OCI-LY1 (cell line): ENCODE measurements at regions not wholly inside any gene's neighbourhood (a gene's known extent, or its start where the extent isn't known, plus 50 kb on each side); places are given as distances from the start of the nearest gene placed in this dataset.

Source experiments
- H2AFZ ChIP-seq: fragments of 200-600 bp; sonication (generic), shearing (Covaris generic); 2 replicates; pipeline ENCODE4 v1.6.0; 2014; ENCODE audit warnings: antibody characterized with exemption, mild to moderate bottlenecking, low read length
- H3F3A ChIP-seq: fragments of 200-600 bp; sonication (generic), shearing (Covaris generic); 2 replicates; pipeline ENCODE4 v1.6.0; 2014; ENCODE audit warnings: mild to moderate bottlenecking, antibody characterized with exemption, low read length, moderate library complexity; ENCODE audit not compliant: insufficient read depth
- H3K27ac ChIP-seq: fragments of 200-600 bp; sonication (generic); 2 replicates; pipeline ENCODE4 v1.5.1; 2014; ENCODE audit warnings: low read length, mixed run types, mild to moderate bottlenecking, low read depth; ENCODE audit not compliant: poor library complexity, severe bottlenecking
- H3K27me3 ChIP-seq: fragments of 200-600 bp; sonication (generic); 2 replicates; pipeline ENCODE4 v1.6.0; 2014; ENCODE audit warnings: antibody characterized with exemption, mild to moderate bottlenecking, low read length, moderate library complexity; ENCODE audit not compliant: insufficient read depth
- H3K36me3 ChIP-seq: fragments of 200-600 bp; sonication (generic); 2 replicates; pipeline ENCODE4 v1.6.1; 2014; ENCODE audit warnings: mild to moderate bottlenecking, antibody characterized with exemption, low read length, moderate library complexity, mixed read lengths; ENCODE audit not compliant: insufficient read depth
- H3K4me1 ChIP-seq: fragments of 200-600 bp; sonication (generic); 2 replicates; pipeline ENCODE4 v1.5.1; 2014; ENCODE audit warnings: mild to moderate bottlenecking, low read length, moderate library complexity; ENCODE audit not compliant: insufficient read depth, severe bottlenecking
- H3K4me2 ChIP-seq: fragments of 200-600 bp; sonication (generic), shearing (Covaris generic); 2 replicates; pipeline ENCODE4 v1.6.1; 2014; ENCODE audit warnings: low read length
- H3K4me3 ChIP-seq: fragments of 200-600 bp; sonication (generic); 2 replicates; pipeline ENCODE4 v1.5.1; 2014; ENCODE audit warnings: low read length, low read depth, mild to moderate bottlenecking, mixed read lengths; ENCODE audit not compliant: poor library complexity, severe bottlenecking
- H3K79me2 ChIP-seq: fragments of 200-600 bp; shearing (Covaris generic); 2 replicates; pipeline ENCODE4 v1.6.1; 2016; ENCODE audit warnings: mixed run types, low read length, mixed read lengths; ENCODE audit not compliant: insufficient read depth
- H3K9ac ChIP-seq: fragments of 200-600 bp; sonication (generic), shearing (Covaris generic); 2 replicates; pipeline ENCODE4 v1.6.1; 2014; ENCODE audit warnings: mild to moderate bottlenecking, low read length, mixed read lengths
- H3K9me2 ChIP-seq: fragments of 200-600 bp; sonication (generic), shearing (Covaris generic); 2 replicates; pipeline ENCODE4 v1.6.1; 2014; ENCODE audit warnings: low read depth, mild to moderate bottlenecking, low read length, mixed read lengths
- H3K9me3 ChIP-seq: fragments of 200-600 bp; shearing (Covaris generic); 2 replicates; pipeline ENCODE4 v1.6.1; 2014; ENCODE audit warnings: low read length, mixed read lengths
- H4K20me1 ChIP-seq: fragments of 200-600 bp; sonication (generic), shearing (Covaris generic); 2 replicates; pipeline ENCODE4 v1.6.0; 2016; ENCODE audit warnings: mild to moderate bottlenecking, low read length; ENCODE audit not compliant: insufficient read depth
- EZH2 ChIP-seq: fragments of 200-600 bp; sonication (generic), shearing (Covaris generic); IDR thresholded peaks from 2 replicates; pipeline ENCODE4 v1.8.0; 2017; ENCODE audit warnings: borderline replicate concordance, mixed run types, mild to moderate bottlenecking, antibody characterized with exemption, low read length, moderate library complexity, mixed read lengths
- TF ChIP-seq, protein P1 (sequence below): fragments of 200-600 bp; sonication (generic), shearing (Covaris generic); IDR thresholded peaks from 2 replicates; pipeline ENCODE4 v1.5.1; 2017; ENCODE audit warnings: mild to moderate bottlenecking, antibody characterized with exemption, low read length, moderate library complexity, mixed read lengths

DNA sequence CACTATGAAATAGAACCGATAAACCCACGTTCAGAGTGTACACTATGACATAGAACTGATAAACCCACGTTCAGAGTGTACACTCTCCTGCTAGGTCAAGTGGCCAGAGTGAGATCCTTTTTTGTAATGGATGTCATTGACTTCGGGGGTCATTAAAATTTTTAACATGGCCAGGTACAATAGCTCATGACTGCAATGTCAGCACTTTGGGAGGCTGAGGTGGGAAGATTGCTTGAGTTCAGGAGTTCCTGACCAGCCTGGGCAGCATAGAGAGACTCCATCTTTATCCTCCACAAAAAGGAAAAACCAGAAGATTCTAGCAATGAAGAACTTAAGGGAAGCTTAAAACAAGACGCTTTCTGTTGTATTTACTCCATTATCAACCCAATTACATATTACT lies 439.7 kb upstream of the FRG1 start:
- Histone ChIP-seq H3K4me2 (no peak overlapping the region), H3K27me3 (no peaks in the 10 kb centered on the region), H3K4me1 (no peaks in the 10 kb centered on the region), H3K27ac (no peak overlapping the region), H4K20me1 (no peaks in the 10 kb centered on the region), H3K4me3 (no peak overlapping the region), H3K9me3 (no peaks in the 10 kb centered on the region), H3K9ac (no peak overlapping the region), H2AFZ (no peak overlapping the region), H3K79me2 (no peaks in the 10 kb centered on the region), H3K9me2 (no peaks in the 10 kb centered on the region), H3F3A (no peaks in the 10 kb centered on the region), H3K36me3 (no peaks in the 10 kb centered on the region)
- TF ChIP-seq EZH2: no peak
- TF ChIP-seq, protein P1, sequence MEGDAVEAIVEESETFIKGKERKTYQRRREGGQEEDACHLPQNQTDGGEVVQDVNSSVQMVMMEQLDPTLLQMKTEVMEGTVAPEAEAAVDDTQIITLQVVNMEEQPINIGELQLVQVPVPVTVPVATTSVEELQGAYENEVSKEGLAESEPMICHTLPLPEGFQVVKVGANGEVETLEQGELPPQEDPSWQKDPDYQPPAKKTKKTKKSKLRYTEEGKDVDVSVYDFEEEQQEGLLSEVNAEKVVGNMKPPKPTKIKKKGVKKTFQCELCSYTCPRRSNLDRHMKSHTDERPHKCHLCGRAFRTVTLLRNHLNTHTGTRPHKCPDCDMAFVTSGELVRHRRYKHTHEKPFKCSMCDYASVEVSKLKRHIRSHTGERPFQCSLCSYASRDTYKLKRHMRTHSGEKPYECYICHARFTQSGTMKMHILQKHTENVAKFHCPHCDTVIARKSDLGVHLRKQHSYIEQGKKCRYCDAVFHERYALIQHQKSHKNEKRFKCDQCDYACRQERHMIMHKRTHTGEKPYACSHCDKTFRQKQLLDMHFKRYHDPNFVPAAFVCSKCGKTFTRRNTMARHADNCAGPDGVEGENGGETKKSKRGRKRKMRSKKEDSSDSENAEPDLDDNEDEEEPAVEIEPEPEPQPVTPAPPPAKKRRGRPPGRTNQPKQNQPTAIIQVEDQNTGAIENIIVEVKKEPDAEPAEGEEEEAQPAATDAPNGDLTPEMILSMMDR: no peak

DNA sequence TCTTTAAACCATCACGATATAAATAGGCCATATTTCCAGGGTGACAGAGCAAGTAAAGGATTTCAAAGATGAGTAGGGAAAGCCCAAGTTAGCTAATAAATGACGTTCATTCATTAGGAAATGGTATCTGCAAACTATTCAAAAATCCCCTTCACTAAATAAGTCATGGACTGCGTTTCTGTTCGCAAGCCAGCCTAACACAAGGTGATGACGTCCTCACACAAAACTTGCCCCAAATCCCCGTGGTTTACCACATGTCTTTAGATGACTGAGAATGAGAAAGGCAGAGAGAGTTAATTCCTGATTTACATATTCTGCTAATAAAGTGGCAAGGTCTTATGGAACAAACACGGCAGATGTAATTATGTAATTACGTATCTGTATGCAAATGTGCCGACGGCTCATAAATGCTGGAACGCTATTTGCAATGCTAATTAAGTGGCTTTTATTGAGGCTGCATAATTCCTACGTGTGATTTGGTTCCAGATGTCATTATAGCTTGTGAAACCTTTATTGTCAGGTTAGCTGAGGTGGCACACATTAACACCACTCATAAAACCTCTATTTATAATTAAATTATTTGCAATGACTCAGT lies 437.7 kb upstream of the FRG1 start:
- no peaks in the 10 kb centered on the region for H3F3A ChIP-seq
- H3K27me3 ChIP-seq: no peaks in the 10 kb centered on the region
- H3K27ac ChIP-seq: no peak overlapping the region
- H3K79me2 ChIP-seq: no peaks in the 10 kb centered on the region
- no peaks in the 10 kb centered on the region for H3K36me3 ChIP-seq
- no peak overlapping the region for H3K9ac ChIP-seq
- no peaks in the 10 kb centered on the region for H4K20me1 ChIP-seq
- H2AFZ ChIP-seq: no peak overlapping the region
- H3K9me2 ChIP-seq: no peaks in the 10 kb centered on the region
- H3K4me2 ChIP-seq: no peak overlapping the region
- no peaks in the 10 kb centered on the region for H3K4me1 ChIP-seq
- no peaks in the 10 kb centered on the region for H3K9me3 ChIP-seq
- no peak overlapping the region for H3K4me3 ChIP-seq
- TF ChIP-seq, protein P1: no peak
- no peak for TF ChIP-seq EZH2

DNA sequence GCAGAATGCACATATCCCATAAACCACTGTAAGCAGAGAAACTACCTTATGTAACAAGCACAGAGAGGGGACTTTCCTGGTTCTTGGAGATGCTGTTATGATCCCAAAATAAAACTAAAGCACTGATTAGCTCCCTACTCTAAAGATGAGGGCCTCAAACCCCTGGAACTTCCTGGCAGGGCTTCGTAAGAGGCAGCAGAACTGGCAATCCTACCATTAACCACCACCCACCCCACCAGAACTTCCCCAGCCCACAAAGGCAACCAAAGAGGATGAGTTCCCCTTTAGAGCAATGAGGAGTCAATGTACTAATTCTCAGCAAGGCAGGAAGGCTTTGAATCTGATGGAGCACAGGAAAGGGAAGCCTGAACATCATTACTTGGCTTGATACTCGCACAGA lies 436.5 kb upstream of the FRG1 start:
- no peaks in the 10 kb centered on the region for H3K9me3 ChIP-seq
- TF ChIP-seq, protein P1: no peak
- no peak for TF ChIP-seq EZH2
- no peaks in the 10 kb centered on the region for H3K4me1 ChIP-seq
- H3F3A ChIP-seq: no peaks in the 10 kb centered on the region
- H4K20me1 ChIP-seq: no peaks in the 10 kb centered on the region
- H3K9me2 ChIP-seq: no peaks in the 10 kb centered on the region
- no peaks in the 10 kb centered on the region for H3K79me2 ChIP-seq
- H3K36me3 ChIP-seq: no peaks in the 10 kb centered on the region
- no peaks in the 10 kb centered on the region for H3K27me3 ChIP-seq
- H3K4me2 ChIP-seq: no peak overlapping the region
- no peak overlapping the region for H3K27ac ChIP-seq
- H3K9ac ChIP-seq: no peak overlapping the region
- H3K4me3 ChIP-seq: no peak overlapping the region
- no peak overlapping the region for H2AFZ ChIP-seq
